ENCODE measurements at regions not wholly inside any gene's neighbourhood (a gene's known extent, or its start where the extent isn't known, plus 50 kb on each side); places are given as distances from the start of the nearest gene placed in this dataset.

DNA sequence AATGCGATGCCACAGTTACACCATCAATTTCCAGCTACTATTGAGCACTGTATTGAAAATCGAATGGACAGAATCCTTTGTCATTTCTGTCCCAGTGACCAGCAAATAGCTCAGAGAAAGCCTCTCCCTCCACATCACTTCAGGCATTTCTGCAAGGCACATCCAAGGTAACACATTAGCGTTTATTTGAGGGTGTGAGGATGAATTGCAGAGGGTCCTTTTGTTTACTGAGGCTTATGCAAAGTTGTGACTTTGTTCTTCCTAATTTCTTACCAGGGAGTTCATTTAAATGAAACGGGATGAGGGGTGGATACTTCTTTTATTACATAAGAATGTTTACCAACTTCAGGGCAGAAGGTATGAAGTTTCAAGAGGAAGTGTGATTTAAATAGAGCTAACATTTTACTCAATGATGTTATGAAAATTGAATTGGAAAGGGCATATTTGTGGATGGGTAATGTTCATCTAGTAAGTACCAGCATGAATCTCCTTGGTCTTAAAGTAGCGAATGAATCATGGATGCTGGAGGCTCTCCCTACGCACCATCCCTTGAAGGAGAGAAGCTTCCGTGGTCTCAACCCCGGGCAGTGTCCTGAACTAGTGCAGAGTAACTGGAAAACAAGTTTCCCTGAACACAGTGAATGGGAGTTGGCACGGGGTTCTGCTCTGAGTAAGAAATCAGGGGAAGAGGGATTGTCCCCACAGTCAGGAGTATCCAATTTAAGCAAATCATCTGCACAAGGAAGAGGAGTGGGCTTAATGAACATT, 756.5 kb downstream of the GALR1 start:
- DNase-seq = no peak

DNA sequence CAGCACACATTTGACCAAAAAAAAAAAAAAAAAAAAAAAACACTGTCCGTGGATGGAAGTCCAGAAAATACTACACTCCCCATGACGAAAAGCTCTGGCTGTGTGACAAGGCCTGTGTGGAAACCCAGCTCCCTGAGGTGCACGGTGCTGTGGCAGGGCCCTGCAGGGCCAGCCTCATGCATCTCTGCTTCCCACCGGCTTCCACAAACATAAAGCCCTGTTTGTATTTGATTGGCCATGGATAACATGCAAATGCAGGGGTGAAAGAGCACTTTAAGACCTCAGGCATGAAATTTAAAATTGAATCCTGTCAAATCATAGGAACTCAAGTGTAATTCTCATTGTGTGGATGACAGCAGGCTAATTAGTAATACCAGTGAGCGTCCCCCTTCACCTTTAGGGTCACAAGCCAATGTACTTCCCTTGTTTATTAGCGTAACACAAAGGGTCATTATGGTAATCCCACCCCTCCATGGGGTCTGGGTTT, 757.2 kb downstream of the GALR1 start:
- no peak for DNase-seq

DNA sequence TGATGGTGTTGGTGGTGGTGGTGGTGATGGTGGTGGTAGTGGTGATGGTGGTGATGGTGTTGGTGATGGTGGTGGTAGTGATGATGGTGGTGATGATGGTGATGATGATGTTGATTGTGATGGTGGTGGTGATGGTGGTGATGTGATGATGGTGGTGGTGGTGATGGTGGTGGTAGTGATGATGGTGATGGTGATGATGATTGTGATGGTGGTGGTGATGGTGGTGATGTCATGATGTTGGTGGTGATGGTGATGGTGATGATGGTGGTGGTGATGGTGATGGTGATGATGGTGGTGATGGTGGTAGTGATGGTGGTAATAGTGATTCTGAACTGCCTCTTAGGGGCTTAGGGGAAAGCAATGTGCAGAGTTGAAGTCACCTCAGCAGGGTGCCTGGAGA, 760.7 kb downstream of the GALR1 start:
- DNase-seq = no peak

DNA sequence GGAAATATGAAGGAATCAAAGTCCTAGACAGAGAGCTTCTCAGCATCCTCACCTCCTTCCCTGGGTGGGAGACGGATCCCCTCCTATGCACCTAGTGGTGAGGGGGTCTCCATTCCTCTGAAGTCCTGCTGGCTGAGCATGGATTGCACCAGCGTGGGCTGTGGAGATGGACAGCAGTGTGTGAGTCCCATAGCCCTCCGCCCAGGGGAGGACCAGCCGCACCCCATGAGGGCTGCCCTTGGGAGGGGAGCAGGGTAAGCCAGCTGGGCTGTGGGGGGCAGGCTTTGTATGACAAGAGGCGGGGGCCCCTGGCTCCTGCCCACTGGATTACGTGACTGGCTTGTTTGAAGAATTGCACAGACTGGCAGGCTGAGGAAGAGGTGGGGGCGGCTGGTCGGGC, 768.2 kb downstream of the GALR1 start:
- no peak for DNase-seq

DNA sequence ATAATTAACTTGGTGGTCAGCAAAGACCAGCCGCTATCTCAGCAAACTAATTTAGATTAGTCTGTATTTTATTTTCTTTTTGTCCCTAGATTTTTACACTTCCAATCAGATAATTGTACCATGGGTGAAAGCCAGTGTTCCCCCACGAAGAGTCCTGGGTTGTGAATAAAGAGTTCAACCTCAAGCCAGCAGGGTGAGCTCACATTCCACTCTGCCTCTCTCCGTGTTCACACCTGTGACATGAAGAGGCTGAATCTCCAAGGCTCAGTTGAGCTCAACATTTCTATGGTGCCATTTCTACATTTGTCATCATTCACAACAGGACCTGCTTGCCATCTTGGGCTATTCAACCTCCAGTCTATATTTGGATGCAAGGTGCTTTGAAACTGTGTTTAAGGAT, 771.5 kb downstream of the GALR1 start:
- no peak for DNase-seq

DNA sequence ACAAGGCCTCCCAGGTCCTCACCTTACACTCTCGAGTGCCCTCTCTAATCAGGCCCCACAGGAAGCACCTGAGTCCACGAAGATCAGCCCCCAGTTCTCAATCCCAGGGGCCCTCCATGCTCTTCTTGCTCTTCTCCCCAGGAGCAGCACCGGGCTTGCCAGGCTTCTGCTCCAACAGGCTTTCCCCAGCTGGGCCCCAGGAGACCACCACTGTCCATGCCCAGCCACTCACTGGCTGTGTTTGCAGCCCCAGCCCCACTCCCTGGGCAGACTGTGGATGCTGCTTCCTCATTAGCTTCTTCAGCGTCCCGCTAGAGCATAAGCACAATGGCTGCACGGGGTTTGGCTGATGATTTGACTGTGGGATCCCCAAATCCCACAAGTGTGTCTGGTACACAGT, 781.9 kb downstream of the GALR1 start:
- DNase-seq = no peak

DNA sequence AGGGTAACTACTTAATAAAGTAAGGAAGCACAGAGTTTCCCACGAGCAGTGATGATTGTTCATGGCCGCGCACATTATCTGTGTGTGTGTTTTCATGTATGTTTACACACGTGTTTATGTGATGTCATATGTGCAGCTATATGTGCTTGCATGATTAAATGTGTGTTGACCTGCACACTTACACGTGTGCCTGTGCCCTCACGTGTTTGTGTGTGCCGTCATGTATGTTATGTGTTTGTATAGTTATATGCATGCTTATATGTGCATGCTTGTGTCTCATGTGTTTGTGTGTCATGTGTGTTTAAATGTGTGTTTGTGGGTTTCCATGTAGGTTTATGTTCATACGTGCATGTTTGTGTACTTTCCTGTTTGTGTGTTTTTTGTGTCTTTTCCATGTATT, 782.3 kb downstream of the GALR1 start:
- no peak for DNase-seq

DNA sequence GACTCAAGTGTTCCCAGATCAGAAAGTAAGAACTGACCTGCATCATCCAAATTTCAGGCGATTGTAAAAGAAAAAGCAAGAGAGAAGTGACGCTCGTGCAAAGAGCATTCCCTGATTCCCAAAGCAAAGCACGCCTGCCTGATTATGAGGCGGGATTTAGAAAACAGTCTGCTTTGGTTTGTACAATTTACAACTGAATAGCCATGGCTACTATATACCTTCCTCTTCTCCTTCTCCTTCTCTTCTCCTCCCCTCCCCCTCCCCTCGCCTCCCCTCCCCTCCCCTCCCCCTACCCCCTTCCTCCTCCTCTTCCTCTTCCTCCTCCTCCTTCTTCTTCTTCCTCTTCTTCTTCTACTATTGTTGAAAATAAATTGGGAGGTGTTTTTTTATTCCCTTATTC, 782.9 kb downstream of the GALR1 start:
- DNase-seq = no peak

DNA sequence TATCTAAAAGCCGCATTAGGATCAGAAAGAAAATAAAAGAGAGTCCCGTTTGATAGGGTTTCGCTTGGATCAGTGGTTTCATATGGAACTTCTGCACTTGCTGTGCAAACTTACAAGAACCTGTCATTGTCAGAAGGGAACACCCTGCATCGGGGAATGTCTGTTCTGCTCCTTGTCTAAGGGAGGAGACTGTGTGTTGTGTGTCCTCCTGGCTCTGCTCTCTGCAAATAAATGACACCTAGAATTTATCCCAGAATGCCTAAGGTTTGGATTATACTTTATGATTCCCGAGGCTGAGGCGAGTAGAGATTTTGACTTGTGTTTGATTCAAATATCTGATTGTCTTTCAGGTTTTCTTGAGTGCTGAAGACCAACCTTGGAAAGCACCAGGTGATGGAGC, 785.1 kb downstream of the GALR1 start:
- no peak for DNase-seq

DNA sequence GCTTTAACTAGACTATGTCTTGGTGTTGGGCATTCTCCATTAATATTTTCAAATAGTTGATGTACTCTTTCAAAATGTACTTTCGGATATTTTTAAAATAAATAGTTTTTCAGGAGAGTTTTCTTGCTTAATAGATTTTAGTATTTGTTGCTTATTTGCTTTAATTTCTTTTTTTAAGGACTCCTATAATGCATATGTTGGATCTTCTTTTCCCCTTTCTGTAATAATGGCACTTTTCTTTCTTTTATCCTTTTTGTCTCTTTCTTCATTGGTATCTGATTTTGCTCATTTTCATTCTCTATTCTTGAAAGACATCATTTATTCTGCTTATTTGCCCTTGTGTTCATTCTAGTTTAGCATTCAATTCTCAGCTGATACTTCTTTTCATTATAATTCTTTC, 791.6 kb downstream of the GALR1 start:
- no peak for DNase-seq

DNA sequence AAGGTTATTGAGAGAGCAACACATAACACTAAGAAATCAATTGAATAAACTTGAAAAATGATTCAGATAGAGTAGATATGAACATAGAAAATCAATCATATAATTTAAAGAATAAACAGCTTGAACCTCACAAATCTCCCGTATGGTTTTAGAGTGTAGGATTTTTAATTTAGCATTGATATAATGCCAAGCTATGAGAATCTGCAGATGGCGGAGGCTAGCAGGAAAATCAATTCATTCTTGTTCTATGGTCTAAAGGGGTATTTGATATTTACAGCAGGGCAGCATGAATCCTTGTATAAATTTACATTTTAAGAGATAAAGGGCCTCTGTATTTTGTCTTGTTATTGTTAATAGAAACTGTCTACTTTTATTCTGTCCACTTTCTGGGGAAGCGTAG, 797.0 kb downstream of the GALR1 start:
- DNase-seq = no peak

DNA sequence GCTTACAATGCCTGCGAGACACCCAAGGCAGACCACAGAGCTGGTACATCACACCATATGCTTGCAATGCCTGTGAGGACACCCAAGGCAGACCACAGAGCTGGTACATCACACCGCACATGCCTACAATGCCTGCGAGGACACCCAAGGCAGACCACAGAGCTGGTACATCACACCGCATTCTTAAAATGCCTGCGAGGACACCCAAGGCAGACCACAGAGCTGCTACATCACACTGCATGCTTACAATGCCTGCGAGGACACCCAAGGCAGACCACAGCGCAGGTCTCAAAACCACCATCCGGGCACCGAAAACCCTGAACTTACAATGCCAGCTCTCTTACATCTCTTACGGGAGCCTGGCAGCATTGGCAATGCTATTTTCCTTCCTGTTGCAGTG, 799.6 kb downstream of the GALR1 start:
- no peak for DNase-seq

DNA sequence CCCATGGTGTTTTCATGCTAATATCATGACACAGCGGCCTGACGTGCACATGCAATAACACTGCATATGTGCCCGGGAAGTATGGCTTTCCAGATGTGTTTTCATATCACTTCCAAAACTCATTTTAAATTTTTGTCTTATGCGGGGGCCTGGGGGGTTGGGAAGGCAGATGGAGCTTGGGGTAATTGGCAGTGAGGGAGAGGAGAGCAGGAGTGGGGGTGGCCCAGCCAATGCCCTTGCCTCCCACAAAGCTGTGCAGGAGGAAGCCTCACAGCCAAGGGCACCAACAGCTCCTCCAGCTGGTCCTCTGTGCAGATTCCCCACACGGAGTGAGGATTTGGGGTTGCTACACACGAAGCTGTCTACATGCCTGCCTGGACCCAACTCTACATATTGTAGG, 805.2 kb downstream of the GALR1 start:
- DNase-seq = no peak

DNA sequence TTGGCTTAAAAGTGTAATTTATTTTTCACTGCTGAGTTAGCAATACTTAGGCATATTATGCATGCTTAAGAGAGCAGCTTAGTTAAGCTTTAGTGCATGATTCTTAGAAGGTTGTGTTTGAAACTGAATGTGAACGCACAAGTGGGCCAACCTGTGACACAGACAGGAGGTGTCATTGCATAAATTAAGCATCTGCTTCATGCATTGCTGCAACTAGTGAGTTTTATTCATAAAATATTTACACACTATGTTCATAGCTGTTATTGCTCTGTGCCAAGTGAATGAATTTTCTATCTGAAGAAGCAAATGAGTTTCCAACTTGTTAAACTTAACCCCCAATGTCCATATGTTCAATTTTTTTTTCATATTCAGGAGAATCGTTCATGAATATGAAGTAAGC, 806.4 kb downstream of the GALR1 start:
- DNase-seq = no peak

DNA sequence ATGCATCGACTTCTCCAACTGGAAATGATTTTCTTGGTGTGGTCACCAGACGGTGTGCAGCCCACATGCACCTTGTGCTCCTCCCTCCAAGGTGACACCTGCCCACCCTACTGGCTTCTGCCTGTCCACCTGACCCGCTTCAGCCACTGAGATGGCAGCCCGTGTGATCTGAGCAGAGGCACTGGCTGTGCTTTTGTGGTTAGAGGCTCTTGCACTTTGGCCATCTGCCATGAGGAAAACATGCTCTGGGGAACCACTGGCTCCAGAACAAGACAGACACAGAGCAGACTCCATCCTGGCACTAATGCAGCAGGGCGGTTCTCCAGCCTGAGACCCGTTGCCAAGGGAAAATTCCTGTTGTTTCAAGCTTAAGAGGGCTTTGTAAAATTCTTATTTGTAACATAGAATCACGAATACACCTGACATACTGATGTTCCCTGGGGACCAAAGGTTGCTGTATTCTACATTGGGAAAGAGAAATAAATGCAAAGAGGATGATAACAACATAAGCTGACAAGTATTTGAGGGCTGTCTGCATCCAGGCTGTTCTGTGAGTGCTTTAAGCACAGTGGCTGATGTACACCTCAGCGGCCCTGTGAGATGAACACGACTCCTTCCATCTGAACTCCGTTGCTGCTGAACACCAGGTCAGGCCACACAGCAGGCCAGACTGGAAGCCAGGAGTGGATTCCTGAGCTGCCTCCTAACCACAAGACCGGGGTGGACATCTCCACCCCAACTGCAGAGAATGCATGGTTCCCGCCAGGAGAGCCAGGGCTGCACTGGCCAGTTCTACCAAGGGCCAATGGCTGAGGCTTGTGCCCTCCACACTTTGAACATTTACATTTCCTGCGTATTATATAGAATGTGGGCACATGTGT, 820.4 kb downstream of the GALR1 start:
- DNase-seq = no peak

DNA sequence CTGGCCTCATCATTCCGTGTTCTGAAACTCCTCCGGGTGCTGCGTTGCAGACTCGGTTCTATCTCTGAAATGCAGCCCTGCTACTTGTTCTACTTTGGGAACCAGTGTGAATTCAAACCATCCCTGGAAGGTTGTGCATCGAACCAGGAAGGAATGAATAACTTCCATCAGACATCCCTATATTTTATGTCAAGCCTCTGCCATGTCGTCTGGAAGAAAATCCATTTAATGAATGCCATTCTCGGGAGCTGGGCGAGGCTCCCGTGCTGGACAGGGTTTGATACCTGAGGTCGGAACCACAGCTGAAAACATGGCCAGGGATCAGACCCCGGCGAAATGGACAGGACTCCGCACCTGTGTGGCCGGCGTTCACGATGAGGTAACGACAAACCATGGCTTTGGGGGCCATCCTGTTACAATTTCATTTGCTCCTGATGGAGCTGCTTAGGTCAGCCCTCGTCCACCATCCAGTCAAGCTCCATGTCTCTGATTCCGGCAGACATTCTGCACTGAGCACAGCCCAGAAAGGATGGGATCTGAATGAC, 821.6 kb downstream of the GALR1 start:
- DNase-seq = no peak

DNA sequence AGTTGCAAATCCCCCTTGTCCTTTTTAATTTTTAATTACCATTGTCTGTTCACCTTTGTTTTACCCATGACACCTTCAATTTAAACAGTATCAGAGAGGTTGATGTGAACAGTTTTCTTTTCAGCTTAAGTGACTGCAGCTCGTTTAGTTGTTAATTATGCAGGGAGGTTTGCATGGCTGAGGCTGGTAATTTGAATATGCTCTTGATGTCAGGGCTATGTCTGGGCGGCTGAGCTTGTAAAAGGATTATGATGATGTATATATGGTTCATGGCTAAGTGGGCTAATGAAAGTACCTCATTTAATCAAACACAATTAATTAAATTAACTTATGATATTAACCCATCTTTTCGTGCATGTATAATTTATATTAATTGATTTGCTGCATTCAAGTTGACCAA, 822.1 kb downstream of the GALR1 start:
- no peak for DNase-seq

DNA sequence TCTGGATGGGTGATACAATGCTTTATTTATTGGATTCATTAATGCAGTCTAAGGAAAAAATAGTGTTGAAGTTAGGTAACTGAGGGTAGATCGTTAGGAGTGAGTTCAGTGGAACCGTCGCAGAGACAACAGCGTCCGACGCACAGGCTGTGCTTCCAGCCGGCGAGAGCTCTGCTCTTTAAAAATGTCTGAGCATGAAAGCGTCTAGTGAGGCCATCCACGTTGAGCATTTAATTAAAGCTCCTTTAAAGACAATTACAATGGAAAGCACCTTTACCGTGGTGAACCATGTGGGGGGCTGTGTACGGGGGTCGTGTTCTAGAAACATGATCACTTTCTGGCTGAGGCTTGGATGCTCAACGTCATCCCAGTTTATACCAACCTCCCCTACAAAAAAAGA, 822.7 kb downstream of the GALR1 start:
- no peak for DNase-seq

DNA sequence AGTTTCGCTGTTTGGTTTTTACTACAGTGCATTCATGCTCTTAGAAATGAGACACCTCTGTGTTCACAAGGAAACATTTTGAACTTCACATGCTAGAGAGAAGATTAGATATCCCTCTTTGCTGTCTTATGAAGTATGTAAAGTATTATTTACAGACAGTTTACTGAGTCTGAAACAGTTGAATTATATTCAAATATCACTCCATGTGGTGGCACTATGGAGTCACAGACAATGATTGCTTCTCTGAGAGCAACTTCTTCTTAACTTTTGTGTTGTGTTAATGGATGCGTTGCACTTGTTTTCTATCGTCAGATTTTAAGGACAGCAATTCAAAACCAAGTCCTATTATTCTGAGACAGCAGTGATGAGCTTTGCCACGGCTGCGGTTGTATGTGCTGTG, 823.6 kb downstream of the GALR1 start:
- no peak for DNase-seq

DNA sequence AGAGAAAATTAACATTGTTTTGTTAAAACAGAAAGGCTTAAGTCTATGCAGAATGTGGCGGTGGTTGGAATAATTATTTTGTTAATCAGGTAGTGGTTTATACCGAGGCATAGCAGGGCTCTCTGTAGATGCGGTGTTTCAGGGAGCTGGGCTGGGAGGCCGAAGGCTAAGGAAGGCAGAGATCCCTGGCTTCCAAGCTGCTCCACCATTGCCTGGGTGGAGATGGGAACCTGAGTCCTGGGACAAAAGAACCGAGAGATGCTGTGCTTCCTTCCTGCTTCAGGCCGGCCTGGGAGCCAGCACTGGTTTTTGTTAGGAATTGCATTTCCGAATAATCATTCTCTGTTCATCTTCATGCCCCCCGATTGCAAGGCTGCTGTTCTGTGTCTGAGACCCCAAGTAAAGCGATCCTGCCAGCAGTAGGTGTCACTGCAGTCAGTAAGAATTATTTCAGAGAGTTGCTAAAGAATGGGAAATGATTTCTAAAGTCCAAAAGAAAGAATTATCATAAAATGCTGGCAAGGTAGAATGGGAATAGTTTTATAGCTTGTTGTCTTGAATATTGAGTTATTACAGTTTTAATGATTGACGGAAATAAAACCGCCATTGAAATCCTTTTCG, 824.9 kb downstream of the GALR1 start:
- DNase-seq = no peak

DNA sequence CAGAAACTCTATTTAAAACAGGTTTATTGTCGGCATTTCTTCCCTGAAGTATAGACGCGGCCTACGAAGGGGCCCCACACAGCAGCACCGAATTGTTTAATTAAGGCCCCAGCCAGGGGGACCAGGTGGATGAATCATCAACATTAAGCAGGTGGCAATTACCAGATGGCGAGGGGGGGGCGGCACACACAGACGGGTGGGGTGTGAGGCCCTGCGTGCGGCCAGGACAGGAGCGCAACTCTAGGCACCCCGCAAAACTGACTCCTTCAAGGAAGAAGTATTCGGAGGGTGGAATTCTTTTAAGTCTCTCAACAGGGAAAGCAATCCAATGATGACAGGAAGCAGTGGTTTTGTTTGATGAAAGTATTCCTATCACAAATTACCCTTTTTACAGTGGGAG, 830.4 kb downstream of the GALR1 start:
- no peak for DNase-seq

DNA sequence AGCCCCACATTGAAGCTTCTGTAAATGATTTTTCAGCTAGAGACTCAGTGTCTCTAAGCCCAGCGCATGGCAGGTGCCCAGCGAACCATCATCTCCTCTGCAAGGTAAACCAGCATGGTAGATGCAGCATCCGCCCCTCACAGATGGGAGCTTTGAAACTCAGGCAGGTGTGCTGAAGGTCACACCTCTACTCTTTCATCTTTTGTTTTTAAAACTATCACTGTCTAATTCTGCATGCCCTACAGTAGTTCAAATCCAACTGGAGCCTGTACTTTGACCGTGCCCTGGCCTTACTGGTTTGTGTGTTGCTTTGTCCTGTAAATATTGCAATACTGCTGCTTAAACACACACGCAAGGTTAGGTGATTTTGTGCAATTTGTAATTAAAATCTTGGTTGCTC, 831.1 kb downstream of the GALR1 start:
- DNase-seq = no peak

DNA sequence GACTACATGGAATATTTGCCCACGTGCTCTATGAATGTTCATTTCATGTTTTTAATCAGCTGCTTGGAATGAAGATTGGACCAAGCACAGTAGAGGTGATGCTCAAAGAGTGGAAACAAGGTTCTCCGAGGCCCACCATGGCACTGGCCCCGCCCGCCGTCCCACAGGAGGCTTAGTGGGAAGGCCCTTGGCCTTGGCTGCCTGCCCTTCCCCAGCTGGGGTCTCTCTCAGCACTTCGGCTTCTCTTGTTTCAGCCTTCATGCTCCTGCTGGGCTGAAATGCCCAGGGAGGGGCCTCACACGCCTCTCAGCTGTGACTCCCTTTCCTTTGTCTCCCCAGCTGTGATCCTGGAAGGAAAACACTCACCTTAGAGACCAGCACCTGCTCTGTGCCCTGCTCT, 833.2 kb downstream of the GALR1 start:
- no peak for DNase-seq

All from SHP77 treated with DMSO at 0.1 percent for 48 hours (cell line).